ENCODE measurements at regions not wholly inside any gene's neighbourhood (a gene's known extent, or its start where the extent isn't known, plus 50 kb on each side); places are given as distances from the start of the nearest gene placed in this dataset.

DNA sequence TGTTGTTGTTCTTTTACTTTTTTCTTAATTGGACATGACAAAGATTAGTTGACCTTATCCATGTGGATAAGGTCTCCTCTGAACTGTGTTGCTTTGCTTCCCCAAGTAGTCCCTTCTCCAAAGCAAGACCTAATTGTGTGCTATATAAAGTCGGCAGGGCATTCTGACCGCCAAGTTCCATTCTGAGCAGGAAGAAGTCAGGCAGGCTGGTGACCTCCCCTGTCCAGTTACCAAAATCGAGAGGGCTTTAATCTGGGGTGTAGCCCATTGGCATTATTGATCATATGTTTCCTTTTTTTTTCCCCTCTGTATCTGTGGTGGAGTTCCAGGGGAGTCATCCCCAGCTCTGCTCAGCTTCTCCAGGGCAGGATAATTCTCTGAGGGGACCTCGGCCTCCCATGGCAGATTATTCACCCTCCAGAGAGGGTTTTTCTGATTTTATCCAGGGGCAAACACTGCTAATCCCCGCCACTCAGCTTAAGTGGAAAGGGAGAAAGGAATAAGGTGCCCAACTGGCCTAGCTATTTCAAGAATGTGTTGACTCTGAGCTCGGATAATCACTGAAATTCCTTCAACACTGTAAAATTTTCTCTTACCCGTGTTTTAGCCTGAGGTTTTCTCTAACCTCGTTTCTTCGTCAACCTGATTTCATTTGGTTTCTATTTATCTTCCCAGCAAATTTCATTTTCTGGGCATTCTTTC is 71.8 kb upstream of the L3MBTL3 start:
- no peak overlapping the region for H2AFZ ChIP-seq (ENCODE audit: low read length)
- H3K4me3 ChIP-seq (ENCODE audit: low read length), result no peak overlapping the region
- DNase-seq, result no peak

DNA sequence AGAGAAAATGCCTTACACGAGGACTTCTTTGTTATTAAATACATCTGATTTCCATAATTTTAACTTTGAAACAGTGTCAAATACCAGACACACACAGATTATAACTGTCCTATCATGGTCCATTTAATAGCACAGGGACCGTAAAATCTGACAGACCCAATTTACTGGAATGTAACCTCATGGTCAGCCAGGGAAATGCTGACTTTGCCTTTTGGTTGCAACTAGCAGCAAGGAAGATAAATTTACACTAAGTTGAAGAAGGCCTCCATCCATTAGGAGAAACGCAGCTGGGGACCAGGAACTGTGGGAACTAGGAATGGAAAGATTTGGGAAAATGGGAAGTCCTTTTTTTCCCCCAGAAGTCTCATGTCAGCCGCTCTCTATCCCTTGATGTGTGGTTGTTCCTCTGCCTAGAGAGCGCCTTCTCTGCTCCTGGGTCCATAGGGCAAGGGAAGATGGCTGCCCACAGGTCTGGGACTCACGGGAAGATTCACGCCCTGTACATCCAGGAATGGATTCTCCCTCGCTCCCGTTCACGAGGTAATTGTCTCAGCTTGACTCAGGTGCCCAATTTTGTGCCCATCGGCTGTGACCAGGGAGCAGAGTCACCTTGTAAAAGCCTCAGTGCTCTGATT is 74.6 kb upstream of the L3MBTL3 start:
- Histone ChIP-seq H2AFZ (ENCODE audit: low read length) (no peak overlapping the region), H3K9me3 (ENCODE audit: low read length) (no peaks in the 10 kb centered on the region), H3K9me2 (replicated peaks; ENCODE audit: insufficient read depth, low read length) (no peaks in the 10 kb centered on the region), H3K36me3 (ENCODE audit: insufficient read depth, low read length) (no peaks in the 10 kb centered on the region), H3K27me3 (ENCODE audit: low read length) (no peaks in the 10 kb centered on the region), H3K79me2 (ENCODE audit: low read length) (no peaks in the 10 kb centered on the region), H3K27ac (ENCODE audit: low read length) (no peak overlapping the region), H3K4me1 (ENCODE audit: low read length) (no peaks in the 10 kb centered on the region), H3K4me2 (ENCODE audit: low read depth, low read length, poor library complexity, severe bottlenecking) (no peak overlapping the region), H3K4me3 (ENCODE audit: low read length) (no peak overlapping the region), H3K9ac (ENCODE audit: low read length) (no peak overlapping the region), H4K20me1 (ENCODE audit: insufficient read depth, low read depth, low read length) (no peaks in the 10 kb centered on the region)
- no peak for DNase-seq

More for the DNA sequence above, 71.8 kb upstream of the L3MBTL3 start:
- Histone ChIP-seq H3K79me2 (ENCODE audit: low read length) (no peaks in the 10 kb centered on the region), H3K9me3 (ENCODE audit: low read length) (no peaks in the 10 kb centered on the region), H3K4me2 (ENCODE audit: low read depth, low read length, poor library complexity, severe bottlenecking) (no peak overlapping the region), H3K27me3 (ENCODE audit: low read length) (no peaks in the 10 kb centered on the region), H4K20me1 (ENCODE audit: insufficient read depth, low read depth, low read length) (no peaks in the 10 kb centered on the region), H3K4me1 (ENCODE audit: low read length) (no peaks in the 10 kb centered on the region), H3K9ac (ENCODE audit: low read length) (no peak overlapping the region), H3K9me2 (replicated peaks; ENCODE audit: insufficient read depth, low read length) (no peaks in the 10 kb centered on the region), H3K36me3 (ENCODE audit: insufficient read depth, low read length) (no peaks in the 10 kb centered on the region), H3K27ac (ENCODE audit: low read length) (no peak overlapping the region)

GRCh38 chr6:129940454-129941195 is 77.8 kb upstream of the L3MBTL3 start:
- Histone ChIP-seq H3K36me3 (ENCODE audit: insufficient read depth, low read length) (no peaks in the 10 kb centered on the region), H3K9ac (ENCODE audit: low read length) (no peak overlapping the region), H2AFZ (ENCODE audit: low read length) (no peak overlapping the region), H3K27me3 (ENCODE audit: low read length) (no peaks in the 10 kb centered on the region), H4K20me1 (ENCODE audit: insufficient read depth, low read depth, low read length) (no peaks in the 10 kb centered on the region), H3K4me3 (ENCODE audit: low read length) (no peak overlapping the region), H3K9me2 (replicated peaks; ENCODE audit: insufficient read depth, low read length) (no peaks in the 10 kb centered on the region), H3K4me2 (ENCODE audit: low read depth, low read length, poor library complexity, severe bottlenecking) (no peak overlapping the region), H3K4me1 (ENCODE audit: low read length) (no peaks in the 10 kb centered on the region), H3K9me3 (ENCODE audit: low read length) (no peaks in the 10 kb centered on the region), H3K27ac (ENCODE audit: low read length) (no peak overlapping the region), H3K79me2 (ENCODE audit: low read length) (no peaks in the 10 kb centered on the region)
- no peak for DNase-seq

DNA sequence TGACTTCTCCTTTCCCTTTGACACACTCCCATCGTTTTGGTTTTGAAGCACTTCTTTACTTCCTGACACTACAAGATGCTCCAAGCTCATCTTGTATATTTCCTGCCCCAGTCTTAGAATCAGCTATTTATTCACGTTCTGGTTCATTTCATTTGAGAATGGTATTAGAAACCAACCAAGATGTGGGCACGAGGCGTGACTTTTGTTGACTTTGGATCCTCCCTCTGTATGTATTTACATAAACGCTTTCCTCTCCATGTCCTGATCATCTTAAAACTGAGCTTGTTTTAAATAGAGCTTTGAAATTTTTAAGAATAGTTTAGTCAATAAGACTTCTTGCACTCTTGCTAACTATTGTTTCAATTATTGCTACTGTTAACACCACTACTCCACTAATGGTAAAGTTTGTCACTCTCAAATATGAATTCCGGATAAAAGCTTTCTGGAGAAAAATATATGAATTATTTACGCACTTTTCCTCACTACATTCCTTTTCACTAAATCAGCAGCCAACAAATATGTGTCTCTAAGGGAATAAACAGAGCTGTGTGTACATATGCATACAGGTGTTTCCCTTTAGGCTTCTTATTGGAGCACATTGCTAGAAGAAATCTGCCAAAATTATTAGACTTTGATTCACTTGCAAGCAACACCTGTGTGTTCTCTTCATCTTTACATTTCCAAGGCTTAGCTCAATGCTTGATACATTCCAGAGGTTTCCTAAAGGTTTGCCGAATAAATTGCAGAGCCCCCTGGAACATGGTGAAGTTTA is 77.3 kb upstream of the TMEM244 start:
- no peak overlapping the region for H3K9ac ChIP-seq (ENCODE audit: low read length)
- no peak overlapping the region for H2AFZ ChIP-seq (ENCODE audit: low read length)
- no peaks in the 10 kb centered on the region for H3K27me3 ChIP-seq (ENCODE audit: low read length)
- H3K79me2 ChIP-seq (ENCODE audit: low read length), result no peaks in the 10 kb centered on the region
- H3K9me3 ChIP-seq (ENCODE audit: low read length), result no peaks in the 10 kb centered on the region
- no peak overlapping the region for H3K27ac ChIP-seq (ENCODE audit: low read length)
- no peak overlapping the region for H3K4me2 ChIP-seq (ENCODE audit: low read depth, low read length, poor library complexity, severe bottlenecking)
- no peaks in the 10 kb centered on the region for H3K9me2 ChIP-seq (replicated peaks; ENCODE audit: insufficient read depth, low read length)
- no peaks in the 10 kb centered on the region for H3K36me3 ChIP-seq (ENCODE audit: insufficient read depth, low read length)
- no peaks in the 10 kb centered on the region for H3K4me1 ChIP-seq (ENCODE audit: low read length)
- DNase-seq, result no peak
- H4K20me1 ChIP-seq (ENCODE audit: insufficient read depth, low read depth, low read length), result no peaks in the 10 kb centered on the region
- no peak overlapping the region for H3K4me3 ChIP-seq (ENCODE audit: low read length)

- Histone ChIP-seq H3K4me2 (ENCODE audit: low read depth, low read length, poor library complexity, severe bottlenecking) (no peak overlapping the region), H3K27me3 (ENCODE audit: low read length) (no peaks in the 10 kb centered on the region), H3K9me3 (ENCODE audit: low read length) (no peaks in the 10 kb centered on the region), H3K27ac (ENCODE audit: low read length) (no peak overlapping the region), H3K4me1 (ENCODE audit: low read length) (no peaks in the 10 kb centered on the region), H4K20me1 (ENCODE audit: insufficient read depth, low read depth, low read length) (no peaks in the 10 kb centered on the region), H3K36me3 (ENCODE audit: insufficient read depth, low read length) (no peaks in the 10 kb centered on the region), H3K9me2 (replicated peaks; ENCODE audit: insufficient read depth, low read length) (no peaks in the 10 kb centered on the region), H3K4me3 (ENCODE audit: low read length) (no peak overlapping the region), H3K79me2 (ENCODE audit: low read length) (no peaks in the 10 kb centered on the region), H2AFZ (ENCODE audit: low read length) (no peak overlapping the region), H3K9ac (ENCODE audit: low read length) (no peak overlapping the region)
- peak; percentile 68 for DNase-seq
Observed at GRCh38 chr6:129936329-129937165, 75.4 kb upstream of the TMEM244 start.

- no peak for DNase-seq
- no peaks in the 10 kb centered on the region for H3K36me3 ChIP-seq (ENCODE audit: insufficient read depth, low read length)
Observed at GRCh38 chr6:129932321-129932720, 71.2 kb upstream of the TMEM244 start.

DNA sequence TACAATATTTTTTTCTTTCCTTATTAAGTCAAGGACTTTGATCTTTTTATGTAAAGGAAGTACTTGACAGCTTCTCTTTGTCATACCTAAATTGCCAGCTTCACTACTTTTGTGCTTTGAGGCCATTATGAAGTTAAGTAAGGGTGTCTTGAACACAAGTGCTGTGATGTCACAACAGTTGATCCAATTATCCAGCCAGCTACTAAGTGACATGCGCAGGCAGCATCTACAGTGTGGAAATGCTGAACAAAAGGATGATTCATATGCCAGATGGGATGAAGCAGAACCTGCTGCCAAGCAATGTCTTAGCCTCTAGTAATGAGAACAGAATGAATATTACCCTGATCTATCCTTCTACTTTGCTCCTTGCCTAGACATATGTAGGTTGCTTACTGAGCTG is 68.3 kb upstream of the TMEM244 start:
- Histone ChIP-seq H4K20me1 (ENCODE audit: insufficient read depth, low read depth, low read length) (no peaks in the 10 kb centered on the region), H3K4me2 (ENCODE audit: low read depth, low read length, poor library complexity, severe bottlenecking) (no peak overlapping the region), H3K9me2 (replicated peaks; ENCODE audit: insufficient read depth, low read length) (no peaks in the 10 kb centered on the region), H3K36me3 (ENCODE audit: insufficient read depth, low read length) (no peaks in the 10 kb centered on the region), H3K9me3 (ENCODE audit: low read length) (no peaks in the 10 kb centered on the region), H3K27me3 (ENCODE audit: low read length) (no peaks in the 10 kb centered on the region), H3K4me3 (ENCODE audit: low read length) (no peak overlapping the region), H3K27ac (ENCODE audit: low read length) (no peak overlapping the region), H3K9ac (ENCODE audit: low read length) (no peak overlapping the region), H3K4me1 (ENCODE audit: low read length) (no peaks in the 10 kb centered on the region), H3K79me2 (ENCODE audit: low read length) (no peaks in the 10 kb centered on the region), H2AFZ (ENCODE audit: low read length) (no peak overlapping the region)
- no peak for DNase-seq

More at GRCh38 chr6:129932321-129932720, 71.2 kb upstream of the TMEM244 start:
- Histone ChIP-seq H3K27me3 (ENCODE audit: low read length) (no peaks in the 10 kb centered on the region), H3K4me2 (ENCODE audit: low read depth, low read length, poor library complexity, severe bottlenecking) (no peak overlapping the region), H3K4me1 (ENCODE audit: low read length) (no peaks in the 10 kb centered on the region), H3K79me2 (ENCODE audit: low read length) (no peaks in the 10 kb centered on the region), H2AFZ (ENCODE audit: low read length) (no peak overlapping the region), H3K9me3 (ENCODE audit: low read length) (no peaks in the 10 kb centered on the region), H3K4me3 (ENCODE audit: low read length) (no peak overlapping the region), H4K20me1 (ENCODE audit: insufficient read depth, low read depth, low read length) (no peaks in the 10 kb centered on the region), H3K27ac (ENCODE audit: low read length) (no peak overlapping the region), H3K9ac (ENCODE audit: low read length) (no peak overlapping the region), H3K9me2 (replicated peaks; ENCODE audit: insufficient read depth, low read length) (no peaks in the 10 kb centered on the region)

All from Karpas-422 (cell line).